EL (cell line): ENCODE measurements at regions not wholly inside any gene's neighbourhood (a gene's known extent, or its start where the extent isn't known, plus 50 kb on each side); places are given as distances from the start of the nearest gene placed in this dataset.
"Not testable (repeated sequence)": the region's sequence is repeated elsewhere in the genome, so short reads cannot be mapped to it uniquely, and the experiment has no call there.

ENCODE experiments used
- DNase-seq: peaks from one replicate; pipeline ENCODE4 v3.0.0-alpha.2; 2016

DNA sequence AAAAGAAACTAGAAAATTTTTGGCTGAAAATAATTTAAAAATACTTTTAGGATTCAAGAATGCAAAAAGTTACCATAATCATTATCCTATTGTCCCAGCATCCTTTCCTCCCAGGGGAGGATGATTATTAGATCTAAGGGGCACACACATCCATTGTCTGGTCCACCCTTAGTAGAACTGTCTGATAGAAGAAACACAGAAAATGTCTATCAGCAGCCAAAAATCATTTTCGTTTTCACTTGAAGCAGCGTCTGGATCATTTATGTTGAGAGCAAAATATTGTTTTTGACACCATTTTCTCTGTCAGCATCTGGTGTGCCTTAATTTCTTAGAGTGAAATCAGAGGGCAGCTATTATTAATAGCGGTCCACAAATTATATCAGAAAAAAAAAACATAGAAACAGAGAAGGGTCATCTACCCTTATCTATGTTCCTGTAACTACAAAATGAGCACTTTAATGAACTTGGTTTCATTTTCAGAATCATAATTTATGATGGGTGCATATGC is 446.3 kb downstream of the TRAM1L1 start:
- DNase-seq: no peak

DNA sequence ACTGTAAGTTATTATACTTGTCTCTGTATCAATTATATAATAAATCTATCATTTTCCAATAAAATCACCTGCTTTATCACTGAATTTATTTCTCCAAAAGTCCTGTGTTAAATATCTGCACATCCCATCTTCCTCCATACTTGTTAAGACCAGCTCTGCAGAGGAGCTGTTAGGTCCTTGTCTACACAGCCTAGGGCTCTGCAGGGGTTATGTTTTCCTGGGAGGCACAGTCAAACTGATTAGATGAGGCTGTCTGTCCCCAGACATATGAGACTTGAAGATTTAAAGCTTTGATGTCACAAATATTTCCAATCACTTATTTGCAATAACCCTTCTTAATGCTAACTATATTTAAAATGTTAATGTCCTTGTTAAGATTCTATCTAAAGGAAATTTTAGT is 446.8 kb downstream of the TRAM1L1 start:
- no peak for DNase-seq

DNA sequence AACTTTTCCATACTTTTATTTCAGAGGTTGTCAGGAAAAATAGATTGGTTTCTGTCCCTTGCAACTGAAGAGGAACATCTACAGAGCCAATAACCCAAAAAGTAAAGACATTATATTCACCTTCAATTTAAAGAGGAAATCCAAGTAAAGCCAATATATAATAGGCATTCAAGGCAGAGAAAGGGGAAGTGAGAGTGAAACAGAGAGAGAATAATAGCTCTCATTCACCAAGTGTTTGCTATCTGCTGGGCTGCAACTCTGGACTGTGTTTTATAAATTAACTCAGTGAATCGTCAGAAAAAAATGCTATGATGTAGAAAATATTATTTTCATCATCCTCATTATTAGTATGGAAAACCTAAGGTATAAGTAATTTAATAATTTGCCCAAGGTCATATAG is 448.5 kb downstream of the TRAM1L1 start:
- no peak for DNase-seq

DNA sequence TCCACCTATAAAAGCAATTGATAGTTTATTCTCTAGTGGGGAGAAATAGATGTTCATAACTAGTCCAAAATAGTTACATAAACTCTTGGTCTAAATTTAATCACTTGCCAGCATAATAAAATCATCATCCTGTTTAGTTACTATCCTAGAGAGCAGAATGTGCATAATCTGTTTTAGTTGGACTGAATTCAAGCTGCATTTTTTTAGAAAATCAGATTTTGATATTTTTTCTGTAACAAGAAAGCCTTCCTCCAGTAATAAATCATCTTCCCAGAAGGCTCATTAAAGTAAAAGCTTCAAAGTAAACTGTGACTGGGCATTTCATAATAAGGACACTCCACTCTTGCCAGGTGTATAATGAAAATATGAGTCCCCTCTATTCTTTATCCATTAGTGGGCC is 453.1 kb downstream of the TRAM1L1 start:
- DNase-seq: no peak

DNA sequence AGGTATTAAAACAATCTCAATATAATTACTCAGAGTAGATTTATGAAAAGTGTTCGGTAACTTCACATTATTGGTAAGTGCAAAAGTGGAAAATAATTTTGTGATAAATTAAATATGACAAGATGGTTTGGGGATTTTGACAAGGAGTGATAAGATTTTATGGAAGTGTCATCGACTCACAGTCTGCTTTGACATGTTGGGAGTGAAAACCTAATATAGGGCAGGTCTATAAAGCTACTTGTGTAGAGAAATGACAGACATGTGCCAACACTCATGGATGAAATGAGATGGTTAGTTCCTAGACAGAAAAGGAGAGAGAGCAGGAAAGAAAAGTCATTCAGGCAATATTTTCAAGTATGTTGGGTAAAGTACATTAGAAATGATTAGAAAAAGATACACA is 456.8 kb downstream of the TRAM1L1 start:
- no peak for DNase-seq

DNA sequence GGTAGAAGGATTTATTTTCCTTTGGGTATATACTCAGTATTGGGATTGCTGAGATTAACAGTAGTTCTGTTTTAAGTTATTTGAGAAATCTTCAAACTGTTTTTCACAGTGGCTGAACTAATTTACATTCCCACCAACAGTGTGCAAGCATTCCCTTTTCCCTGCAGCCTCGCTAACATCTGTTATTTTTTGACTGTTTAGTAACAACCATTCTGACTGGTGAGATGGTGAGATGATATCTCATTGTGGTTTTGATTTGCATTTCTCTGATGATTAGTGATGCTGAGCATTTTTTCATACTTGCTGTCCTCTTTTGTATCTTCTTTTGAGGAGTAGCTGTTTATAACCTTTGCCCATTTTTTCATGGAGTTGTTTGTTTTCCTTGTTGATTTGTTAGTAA is 457.8 kb downstream of the TRAM1L1 start:
- DNase-seq: no peak

DNA sequence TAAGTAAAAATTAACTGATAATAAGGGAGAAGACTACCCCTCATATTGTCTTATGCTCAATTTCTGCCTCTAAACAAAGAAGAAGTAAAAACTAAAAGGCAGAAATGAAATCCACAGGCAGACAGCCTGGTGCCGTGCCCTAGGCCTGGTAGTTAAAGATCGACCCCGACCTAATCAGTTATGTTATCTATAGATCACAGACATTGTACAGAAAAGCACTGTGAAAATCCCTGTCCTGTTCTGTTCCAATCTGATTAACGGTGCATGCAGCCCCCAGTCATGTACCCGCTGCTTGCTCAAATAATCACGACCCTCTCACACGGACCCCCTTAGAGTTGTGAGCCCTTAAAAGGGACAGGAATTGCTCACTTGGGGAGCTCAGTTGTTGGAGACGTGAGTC is 465.9 kb downstream of the TRAM1L1 start:
- not testable (repeated sequence) for DNase-seq

DNA sequence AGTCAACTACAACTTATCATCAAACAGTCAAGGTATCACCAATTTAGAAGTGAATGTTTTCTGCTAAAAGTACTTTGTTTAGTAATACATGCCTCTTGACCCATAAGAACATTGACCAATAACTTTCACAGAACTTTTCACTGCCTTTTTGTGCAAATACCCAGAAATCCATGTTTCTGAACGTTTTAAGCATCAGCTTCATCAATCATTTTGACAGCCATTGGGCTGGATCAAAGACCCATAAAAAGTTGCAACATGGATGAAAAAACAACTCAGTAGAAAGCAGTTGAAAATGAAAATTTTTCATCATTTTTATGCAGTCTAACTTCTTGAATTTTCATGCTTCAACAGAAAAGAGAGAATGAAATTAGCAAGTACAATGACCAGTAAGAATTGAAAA is 466.7 kb downstream of the TRAM1L1 start:
- DNase-seq: no peak

DNA sequence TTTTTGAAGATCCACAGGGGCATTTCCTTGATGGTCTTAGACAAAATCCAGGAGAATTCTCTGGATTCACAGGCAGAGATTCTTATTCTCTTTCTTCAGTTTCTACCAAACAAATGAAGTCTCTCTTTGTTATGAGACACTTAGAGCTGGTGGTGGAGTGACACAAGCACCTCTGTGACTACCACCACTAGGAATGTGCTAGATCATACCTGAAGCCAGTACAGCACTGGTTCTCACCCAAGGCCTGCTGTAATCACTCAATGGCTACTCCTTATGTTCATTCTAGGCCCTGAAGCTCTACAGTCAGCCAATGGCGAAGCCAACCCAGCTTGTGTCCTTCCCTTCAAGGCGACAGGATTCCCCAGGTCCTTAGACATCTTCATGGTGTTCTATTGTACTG is 482.3 kb downstream of the TRAM1L1 start:
- no peak for DNase-seq

DNA sequence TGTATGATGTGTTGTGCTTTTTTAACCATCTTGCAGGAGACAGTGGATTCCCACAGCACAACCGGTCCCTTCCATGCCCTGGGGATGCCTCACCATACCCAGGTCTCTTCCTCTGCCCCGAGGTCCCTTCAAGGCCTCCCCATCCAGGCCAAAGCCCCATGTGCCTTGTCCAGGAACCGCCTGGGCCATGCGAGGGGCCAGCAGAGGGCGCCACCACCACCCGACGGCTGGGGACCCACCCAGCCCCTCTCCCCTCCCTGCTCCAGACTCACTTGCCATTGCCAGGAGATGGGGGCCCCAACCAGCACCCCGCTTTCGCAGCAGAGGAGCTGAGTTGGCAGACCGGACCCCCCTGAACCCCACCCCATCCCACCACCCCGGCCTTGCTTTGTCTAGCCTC is 485.5 kb downstream of the TRAM1L1 start:
- DNase-seq: no peak

DNA sequence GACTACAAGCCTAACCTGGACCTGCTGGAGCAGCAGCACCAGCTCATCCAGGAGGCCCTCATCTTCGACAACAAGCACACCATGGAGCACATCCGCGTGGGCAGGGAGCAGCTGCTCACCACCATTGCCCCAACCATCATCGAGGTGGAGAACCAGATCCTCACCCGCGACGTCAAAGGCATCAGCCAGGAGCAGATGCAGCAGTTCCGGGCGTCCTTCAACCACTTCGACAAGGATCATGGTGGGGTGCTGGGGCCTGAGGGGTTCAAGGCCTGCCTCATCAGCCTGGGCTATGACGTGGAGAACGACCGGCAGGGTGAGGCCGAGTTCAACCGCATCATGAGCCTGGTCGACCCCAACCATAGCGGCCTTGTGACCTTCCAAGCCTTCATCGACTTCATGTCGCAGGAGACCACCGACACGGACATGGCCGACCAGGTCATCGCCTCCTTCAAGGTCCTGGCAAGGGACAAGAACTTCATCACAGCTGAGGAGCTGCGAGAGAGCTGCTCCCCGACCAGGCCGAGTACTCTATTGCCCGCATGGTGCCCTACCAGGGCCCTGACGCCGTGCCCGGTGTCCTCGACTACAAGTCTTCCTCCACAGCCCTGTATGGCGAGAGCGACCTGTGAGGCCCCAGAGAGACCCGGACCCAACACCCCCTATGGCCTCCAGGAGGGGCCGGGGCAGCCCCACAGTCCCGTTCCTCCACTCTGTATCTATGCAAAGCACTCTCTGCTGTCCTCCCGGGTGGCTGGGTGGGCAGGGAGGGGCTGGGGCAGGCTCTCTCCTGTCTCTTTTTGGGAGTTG is 486.2 kb downstream of the TRAM1L1 start:
- DNase-seq: no peak

DNA sequence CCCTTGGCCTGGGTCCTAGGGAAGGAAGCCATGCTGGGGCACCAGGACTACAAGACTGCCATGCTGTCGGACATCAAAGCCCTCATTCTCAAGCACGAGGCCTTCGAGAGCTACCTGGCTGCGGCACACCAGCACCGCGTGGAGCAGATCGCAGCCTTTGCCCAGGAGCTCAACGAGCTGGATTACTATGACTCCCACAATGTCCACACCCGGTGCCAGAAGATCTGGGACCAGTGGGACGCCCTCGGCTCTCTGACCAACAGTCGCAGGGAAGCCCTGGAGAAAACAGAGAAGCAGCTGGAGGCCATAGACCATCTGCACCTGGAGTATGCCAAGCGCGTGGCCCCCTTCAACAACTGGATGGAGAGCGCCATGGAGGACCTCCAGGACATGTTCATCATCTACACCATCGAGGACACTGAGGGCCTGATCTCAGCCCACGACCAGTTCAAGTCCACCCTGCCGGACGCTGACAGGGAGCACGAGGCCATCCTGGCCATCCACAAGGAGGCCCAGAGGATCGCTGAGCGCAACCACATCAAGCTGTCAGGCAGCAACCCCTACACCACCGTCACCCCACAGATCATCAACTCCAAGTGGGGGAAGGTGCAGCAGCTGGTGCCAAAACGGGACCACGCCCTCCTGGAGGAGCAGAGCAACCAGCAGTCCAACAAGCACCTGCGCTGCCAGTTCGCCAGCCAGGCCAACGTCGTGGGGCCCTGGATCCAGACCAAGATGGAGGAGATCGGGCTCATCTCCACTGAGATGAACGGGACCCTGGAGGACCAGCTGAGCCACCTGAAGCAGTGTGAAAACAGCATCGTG is 487.0 kb downstream of the TRAM1L1 start:
- DNase-seq: no peak

DNA sequence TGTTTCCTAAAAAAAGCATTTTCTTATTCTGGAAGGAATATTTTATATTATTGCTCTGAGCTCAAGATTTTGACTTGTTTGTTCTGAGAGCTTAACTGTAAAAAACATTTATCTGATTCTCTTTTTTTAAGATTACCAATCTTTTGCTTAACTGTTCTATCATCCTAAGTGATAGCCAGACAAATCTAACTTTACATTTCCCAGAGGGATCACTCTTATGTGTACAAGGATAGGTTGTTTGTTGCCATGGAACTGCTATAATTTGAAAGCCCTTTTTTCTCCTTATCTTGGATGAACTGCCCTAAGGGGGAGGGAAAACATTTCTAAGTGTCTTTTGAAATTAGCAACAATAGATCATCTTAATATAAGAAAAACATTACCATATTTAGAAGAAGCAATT is 494.7 kb downstream of the TRAM1L1 start:
- DNase-seq: no peak

DNA sequence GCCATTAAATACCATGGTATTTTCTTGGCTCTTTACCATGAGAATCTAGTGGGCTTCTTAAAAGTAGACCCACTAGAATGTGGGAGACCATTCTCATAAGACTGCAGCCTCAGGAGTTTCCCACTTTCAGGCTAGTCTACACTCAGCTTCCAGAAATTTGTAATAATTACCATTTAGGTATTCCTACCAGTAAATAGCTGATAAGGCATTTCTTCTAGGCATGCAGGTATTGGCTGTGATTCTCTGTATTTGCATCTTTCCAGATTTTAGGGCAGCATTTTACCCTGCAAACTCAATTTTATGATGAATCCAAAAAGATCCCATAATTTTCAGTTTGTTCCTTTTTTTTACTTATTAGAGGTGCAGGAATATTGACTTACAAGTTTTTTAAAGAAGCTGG is 496.6 kb downstream of the TRAM1L1 start:
- no peak for DNase-seq

DNA sequence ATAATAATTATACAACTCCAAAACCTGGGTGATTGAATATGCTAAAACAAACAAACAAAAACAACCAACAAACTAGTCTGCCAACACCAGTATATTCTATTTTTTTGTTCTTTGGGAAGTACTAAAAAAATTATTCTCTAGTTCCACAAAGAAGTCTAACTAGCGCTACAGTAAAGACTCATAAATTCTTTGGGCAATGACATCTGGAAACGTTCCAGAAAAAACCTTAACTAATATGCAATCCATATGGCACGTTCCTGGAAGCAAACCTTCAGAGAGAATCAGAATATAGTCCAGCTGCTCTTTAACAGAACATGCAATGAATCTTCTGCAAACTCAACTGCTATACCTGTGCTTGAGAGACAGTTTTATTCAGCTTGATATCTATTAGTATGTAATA is 500.1 kb downstream of the TRAM1L1 start:
- no peak for DNase-seq

DNA sequence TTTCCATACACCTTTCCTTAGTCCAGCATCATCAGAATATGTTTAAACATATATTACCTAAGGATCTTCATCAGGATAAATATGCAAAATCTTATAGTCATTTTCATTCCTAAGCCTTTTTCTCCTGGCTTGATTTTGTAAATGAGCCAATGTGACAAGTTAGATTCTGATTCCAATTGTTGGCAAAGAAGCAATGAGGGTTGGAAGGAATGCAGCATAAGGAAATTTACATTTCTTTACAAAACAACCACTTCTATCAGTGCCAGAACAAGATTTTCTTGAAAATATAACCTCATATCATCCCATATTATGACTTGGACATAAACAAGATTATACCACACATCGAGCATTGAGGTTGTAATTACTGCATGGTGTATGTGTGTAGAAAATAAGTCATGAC is 508.1 kb downstream of the TRAM1L1 start:
- DNase-seq: no peak

DNA sequence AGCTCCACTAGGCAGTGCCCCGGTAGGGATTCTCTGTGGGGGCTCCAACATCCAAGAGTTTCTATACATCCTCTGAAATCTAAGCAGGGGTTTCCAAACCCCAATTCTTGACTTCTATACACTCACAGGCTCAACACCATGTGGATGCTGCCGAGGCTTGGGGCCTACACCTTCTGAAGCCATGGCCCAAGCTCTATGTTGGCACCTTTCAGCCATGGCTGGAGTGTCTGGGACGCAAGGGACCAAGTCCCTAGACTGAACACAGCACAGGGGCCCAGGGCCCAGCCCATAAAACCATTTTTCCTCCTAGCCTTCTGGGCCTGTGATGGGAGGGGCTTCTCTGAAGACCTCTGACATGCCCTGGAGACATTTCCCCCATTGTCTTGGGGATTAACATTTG is 511.8 kb downstream of the TRAM1L1 start:
- no peak for DNase-seq

DNA sequence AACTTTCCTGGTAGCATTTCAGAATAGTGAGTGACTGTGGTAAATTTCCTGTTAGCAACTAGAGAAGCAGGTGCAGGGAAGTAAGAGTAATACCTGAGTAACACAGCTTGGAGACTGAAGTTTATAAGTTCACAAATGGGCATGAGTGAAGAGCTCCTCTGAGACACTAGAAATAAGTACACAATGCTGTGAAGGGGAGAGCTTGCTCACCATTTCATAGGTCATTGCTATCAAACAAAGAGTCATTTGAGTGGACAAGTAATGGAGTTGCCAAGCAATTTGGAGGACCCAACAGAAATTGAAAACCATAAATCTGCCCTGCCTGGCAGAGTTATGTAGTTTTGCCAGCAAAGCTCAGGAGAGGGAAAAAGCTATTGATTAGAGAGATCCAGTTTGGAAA is 523.6 kb downstream of the TRAM1L1 start:
- DNase-seq: no peak

DNA sequence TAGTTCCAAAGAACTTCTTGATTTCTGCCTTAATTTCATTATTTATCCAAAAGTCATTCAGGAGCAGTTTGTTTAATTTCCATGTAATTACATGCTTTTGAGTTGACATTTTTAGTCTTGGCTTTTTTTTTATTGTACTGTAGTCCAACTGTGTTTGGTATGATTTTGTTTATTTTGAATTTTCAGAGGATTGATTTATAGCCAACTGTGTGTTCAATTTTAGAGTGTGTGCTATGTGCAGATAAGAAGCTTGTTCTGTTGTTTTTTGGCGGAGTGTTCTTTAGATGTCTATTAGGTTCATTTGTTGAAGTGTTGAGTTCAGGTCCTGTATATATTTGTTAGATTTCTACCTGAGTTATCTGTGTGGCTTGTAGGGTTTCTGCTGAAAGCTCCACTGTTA is 533.6 kb downstream of the TRAM1L1 start:
- DNase-seq: no peak

DNA sequence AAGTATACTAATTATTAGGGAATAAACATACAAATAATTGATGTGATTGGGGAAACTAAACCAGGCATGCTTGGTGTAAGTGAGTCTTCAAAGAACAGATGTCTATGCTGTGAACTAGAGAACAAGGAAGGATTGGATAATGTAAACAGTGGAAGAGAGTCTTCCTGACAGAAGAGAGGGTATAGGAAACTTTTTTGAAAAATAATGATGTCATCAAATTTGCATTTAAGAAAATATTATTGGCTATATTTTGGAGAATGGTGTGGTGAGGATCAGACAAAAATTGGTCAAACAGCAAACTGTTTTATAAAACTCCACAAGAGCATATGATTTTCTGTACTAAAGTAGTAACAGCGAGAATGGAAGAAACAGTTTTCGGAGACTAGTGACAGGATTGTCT is 537.7 kb downstream of the TRAM1L1 start:
- no peak for DNase-seq

DNA sequence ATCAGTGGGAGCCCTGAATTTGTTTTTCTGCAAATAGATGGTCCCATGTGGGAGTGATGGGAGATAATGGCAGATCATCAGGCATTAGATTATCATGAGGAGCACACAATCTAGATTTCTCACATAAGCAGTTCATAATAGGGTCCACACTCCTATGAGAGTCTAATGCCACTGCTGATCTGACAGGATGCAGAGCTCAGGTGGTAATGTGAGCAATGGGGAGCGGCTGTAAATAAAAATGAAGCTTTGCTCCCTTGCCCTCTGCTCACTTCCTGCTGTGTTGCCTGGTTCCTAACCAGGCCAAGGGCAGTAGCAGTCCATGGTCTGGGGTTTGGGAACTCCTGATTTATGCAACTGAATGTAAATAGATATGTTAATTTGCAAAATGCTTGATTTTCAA is 538.6 kb downstream of the TRAM1L1 start:
- no peak for DNase-seq

DNA sequence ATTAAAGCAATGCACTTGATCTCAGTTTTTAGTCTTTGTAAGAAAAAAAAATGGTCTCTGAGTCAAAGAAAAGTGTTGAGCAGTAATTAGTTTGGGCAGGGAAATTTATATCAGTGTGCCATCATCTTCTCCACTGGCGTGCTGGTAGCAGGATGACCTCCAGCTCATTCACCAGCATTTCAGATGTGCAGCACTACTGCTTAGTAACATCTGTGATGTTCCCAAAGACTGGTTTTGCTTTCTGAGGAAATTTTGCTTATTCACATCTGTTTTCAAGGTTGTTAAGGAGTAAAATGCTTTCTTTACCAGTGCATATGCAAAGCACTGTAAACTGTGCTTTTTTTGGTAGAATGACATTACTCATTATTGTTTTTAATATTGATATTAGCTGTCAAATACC is 540.4 kb downstream of the TRAM1L1 start:
- DNase-seq: no peak

DNA sequence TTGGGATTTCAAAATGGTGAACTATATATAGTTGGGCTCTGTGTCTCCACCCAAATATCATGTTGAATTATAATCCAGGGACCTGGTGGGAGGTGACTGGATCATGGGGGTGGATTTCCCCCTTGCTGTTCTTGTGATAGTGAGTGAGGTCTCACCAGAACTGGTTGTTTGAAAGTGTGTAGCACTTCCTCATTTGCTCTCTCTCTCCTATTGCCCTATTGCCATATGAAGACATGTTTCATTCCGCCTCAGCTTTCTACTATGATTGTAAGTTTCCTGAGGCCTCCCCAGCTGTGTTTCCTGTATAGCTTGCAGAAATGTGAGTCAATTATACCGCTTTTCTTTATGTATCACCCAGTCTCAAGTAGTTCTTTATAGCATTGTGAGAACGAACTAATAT is 545.6 kb downstream of the TRAM1L1 start:
- DNase-seq: no peak

DNA sequence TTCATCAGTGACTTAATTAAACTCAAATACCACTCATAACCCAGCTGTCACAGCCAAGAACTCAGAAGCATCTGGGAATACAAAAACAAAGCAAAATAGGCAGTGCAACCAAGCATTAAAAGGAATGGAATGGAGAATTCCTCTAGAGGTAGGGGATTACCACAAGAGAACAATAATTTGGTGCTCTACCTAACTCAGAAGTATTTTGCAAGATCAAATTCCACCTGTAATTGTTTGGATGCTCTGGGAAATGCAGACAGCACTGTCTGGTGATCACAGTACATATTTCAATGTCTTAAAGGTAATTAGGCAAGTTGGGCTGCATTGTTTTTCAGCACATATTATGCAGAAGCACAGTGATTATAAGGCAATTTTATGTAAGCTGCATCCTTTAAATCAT is 547.5 kb downstream of the TRAM1L1 start:
- no peak for DNase-seq
